ENCODE measurements at regions not wholly inside any gene's neighbourhood (a gene's known extent, or its start where the extent isn't known, plus 50 kb on each side); places are given as distances from the start of the nearest gene placed in this dataset.

GRCh38 chr15:70329179-70329578 lies 231.5 kb upstream of the TLE3 start:
- peaks cover 17% of the 10 kb centered on the region for H3K36me3 Mint-ChIP-seq
- H3K27ac Mint-ChIP-seq: no peak overlapping the region
- TF ChIP-seq CTCF (IDR thresholded peaks at IDR 0.05; ENCODE audit: unreplicated experiment): no peak
- DNase-seq (ENCODE audit: low spot score in 2 of 2, unreplicated experiment in 2 of 2): peak in 1 of 2 experiments; percentile 16
- H3K4me1 Mint-ChIP-seq: peaks cover 35% of the 10 kb centered on the region
- no peaks in the 10 kb centered on the region for H3K27me3 Mint-ChIP-seq (ENCODE audit: low read depth)
- no peak overlapping the region for H3K4me3 Mint-ChIP-seq
- H3K9me3 Mint-ChIP-seq: peaks cover 37% of the 10 kb centered on the region

- no peak for TF ChIP-seq CTCF (IDR thresholded peaks at IDR 0.05; ENCODE audit: unreplicated experiment)
- peak in 1 of 2 experiments; percentile 17 for DNase-seq (ENCODE audit: low spot score in 2 of 2, unreplicated experiment in 2 of 2)
- peaks cover 40% of the 10 kb centered on the region for H3K4me1 Mint-ChIP-seq
- H3K36me3 Mint-ChIP-seq: peaks cover 12% of the 10 kb centered on the region
- H3K27ac Mint-ChIP-seq: peak overlapping the region; percentile 69
- H3K27me3 Mint-ChIP-seq (ENCODE audit: low read depth): no peaks in the 10 kb centered on the region
- H3K4me3 Mint-ChIP-seq: no peak overlapping the region
- peaks cover 33% of the 10 kb centered on the region for H3K9me3 Mint-ChIP-seq
Observed at GRCh38 chr15:70328679-70329115, 231.0 kb upstream of the TLE3 start.

GRCh38 chr15:70327856-70328678 lies 230.3 kb upstream of the TLE3 start:
- H3K4me1 Mint-ChIP-seq: peaks cover 46% of the 10 kb centered on the region
- no peak overlapping the region for H3K4me3 Mint-ChIP-seq
- DNase-seq (ENCODE audit: low spot score in 2 of 2, unreplicated experiment in 2 of 2): peak in 1 of 2 experiments; percentile 35
- peaks cover 26% of the 10 kb centered on the region for H3K9me3 Mint-ChIP-seq
- no peaks in the 10 kb centered on the region for H3K27me3 Mint-ChIP-seq (ENCODE audit: low read depth)
- TF ChIP-seq CTCF (IDR thresholded peaks at IDR 0.05; ENCODE audit: unreplicated experiment): no peak
- H3K27ac Mint-ChIP-seq: peak overlapping the region; percentile 69
- H3K36me3 Mint-ChIP-seq: peaks cover 10% of the 10 kb centered on the region

GRCh38 chr15:70327328-70327855 lies 229.7 kb upstream of the TLE3 start:
- DNase-seq (ENCODE audit: low spot score in 2 of 2, unreplicated experiment in 2 of 2): no peak
- Mint-ChIP-seq H3K4me1 (peaks cover 53% of the 10 kb centered on the region), H3K9me3 (peaks cover 25% of the 10 kb centered on the region), H3K27ac (peak overlapping the region; percentile 35), H3K36me3 (peaks cover 10% of the 10 kb centered on the region), H3K4me3 (no peak overlapping the region), H3K27me3 (ENCODE audit: low read depth) (no peaks in the 10 kb centered on the region)
- TF ChIP-seq CTCF (IDR thresholded peaks at IDR 0.05; ENCODE audit: unreplicated experiment): no peak

GRCh38 chr15:70324001-70324974 lies 226.6 kb upstream of the TLE3 start:
- H3K9me3 Mint-ChIP-seq: no peaks in the 10 kb centered on the region
- peak overlapping the region; percentile 96 for H3K27ac Mint-ChIP-seq
- no peak for TF ChIP-seq CTCF (IDR thresholded peaks at IDR 0.05; ENCODE audit: unreplicated experiment)
- H3K4me1 Mint-ChIP-seq: peaks cover 84% of the 10 kb centered on the region
- DNase-seq (ENCODE audit: low spot score in 2 of 2, unreplicated experiment in 2 of 2): peak in 1 of 2 experiments; percentile 71
- no peaks in the 10 kb centered on the region for H3K27me3 Mint-ChIP-seq (ENCODE audit: low read depth)
- no peak overlapping the region for H3K4me3 Mint-ChIP-seq
- no peaks in the 10 kb centered on the region for H3K36me3 Mint-ChIP-seq
